ENCODE measurements at regions not wholly inside any gene's neighbourhood (a gene's known extent, or its start where the extent isn't known, plus 50 kb on each side); places are given as distances from the start of the nearest gene placed in this dataset.

DNA sequence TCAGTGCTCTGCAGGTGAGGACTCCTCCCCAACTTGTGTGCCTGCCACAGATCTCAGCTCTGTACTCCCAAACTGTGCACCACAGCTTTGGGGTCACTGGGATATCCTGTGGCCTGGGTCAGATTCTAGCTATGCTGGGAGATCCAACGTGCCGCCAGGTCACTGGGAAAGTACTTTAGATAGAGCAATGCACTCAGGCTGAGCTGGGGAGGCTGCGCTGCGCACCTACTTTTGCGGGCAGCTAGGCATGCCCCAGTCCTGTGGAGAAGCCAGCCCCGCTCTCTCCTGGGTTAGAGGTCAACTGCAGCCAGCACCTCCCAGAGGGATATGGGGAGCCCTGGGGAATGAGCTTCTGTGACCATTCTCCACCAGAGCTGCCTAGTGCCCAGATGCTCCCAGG lies 552.1 kb upstream of the CDH9 start:
- TF ChIP-seq, protein P1, sequence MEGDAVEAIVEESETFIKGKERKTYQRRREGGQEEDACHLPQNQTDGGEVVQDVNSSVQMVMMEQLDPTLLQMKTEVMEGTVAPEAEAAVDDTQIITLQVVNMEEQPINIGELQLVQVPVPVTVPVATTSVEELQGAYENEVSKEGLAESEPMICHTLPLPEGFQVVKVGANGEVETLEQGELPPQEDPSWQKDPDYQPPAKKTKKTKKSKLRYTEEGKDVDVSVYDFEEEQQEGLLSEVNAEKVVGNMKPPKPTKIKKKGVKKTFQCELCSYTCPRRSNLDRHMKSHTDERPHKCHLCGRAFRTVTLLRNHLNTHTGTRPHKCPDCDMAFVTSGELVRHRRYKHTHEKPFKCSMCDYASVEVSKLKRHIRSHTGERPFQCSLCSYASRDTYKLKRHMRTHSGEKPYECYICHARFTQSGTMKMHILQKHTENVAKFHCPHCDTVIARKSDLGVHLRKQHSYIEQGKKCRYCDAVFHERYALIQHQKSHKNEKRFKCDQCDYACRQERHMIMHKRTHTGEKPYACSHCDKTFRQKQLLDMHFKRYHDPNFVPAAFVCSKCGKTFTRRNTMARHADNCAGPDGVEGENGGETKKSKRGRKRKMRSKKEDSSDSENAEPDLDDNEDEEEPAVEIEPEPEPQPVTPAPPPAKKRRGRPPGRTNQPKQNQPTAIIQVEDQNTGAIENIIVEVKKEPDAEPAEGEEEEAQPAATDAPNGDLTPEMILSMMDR (IDR thresholded peaks at IDR 0.05) = no peak
- ATAC-seq (ENCODE audit: low FRiP score) (no peak), DNase-seq (ENCODE audit: low spot score) (no peak)

DNA sequence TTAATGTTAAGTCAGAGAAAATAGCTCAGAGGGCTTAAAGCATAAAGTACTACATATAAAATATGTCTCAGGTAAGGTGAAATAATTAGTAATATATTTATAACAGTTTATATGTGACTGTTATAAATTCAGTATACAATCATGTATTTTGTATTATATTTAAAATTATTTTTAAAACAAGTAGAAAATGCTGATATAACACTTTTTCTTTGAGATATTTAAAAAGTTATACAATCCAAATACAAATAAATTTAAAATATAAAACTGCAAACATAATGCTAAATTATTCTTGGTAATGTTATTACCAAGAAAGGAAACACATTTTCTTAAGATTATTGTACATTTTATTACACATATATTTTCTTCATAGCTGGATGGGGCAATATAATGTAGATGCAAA lies 539.9 kb upstream of the CDH9 start:
- no peak for DNase-seq (ENCODE audit: low spot score)
- TF ChIP-seq, protein P1 (IDR thresholded peaks at IDR 0.05) = no peak
- ATAC-seq (ENCODE audit: low FRiP score) = no peak

DNA sequence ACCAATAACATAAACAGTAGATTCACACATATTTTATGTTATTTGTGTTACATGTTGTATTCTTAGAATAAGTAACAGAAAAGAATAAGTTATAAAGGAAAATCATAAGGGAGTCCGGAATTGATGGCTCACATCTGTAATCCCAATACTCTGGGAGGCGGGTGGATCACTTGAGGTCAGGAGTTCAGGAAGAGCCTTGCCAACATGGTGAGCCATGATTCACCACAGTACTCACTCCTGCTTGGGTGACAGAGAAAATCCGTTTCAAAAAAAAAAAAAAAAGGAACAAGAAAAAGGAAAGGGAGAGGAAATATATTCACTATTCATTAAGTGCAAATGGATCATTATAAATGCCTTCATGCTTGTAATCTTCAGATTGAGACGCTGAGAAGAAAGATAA lies 533.3 kb upstream of the CDH9 start:
- DNase-seq (ENCODE audit: low spot score) = no peak
- no peak for ATAC-seq (ENCODE audit: low FRiP score)
- TF ChIP-seq, protein P1 (IDR thresholded peaks at IDR 0.05) = no peak

DNA sequence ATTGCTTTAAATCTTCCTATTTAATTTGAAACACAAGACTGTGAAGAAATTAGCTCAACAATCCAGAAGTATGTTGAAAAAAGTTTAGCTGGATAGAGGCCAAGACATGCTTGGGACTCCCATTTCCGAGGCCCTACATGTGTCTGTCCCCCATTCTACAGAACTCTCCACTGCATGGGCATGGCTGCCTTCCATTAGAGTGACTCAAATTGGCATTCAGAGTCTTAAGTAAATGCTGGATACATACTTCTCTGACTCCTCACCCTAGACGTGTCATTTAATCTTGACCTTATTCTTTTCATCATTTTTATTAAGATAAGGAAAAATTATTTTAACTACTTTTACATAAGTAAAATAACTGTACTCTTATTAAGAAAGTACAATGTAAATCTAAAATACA lies 530.4 kb upstream of the CDH9 start:
- DNase-seq (ENCODE audit: low spot score) = no peak
- ATAC-seq (ENCODE audit: low FRiP score) = no peak
- TF ChIP-seq, protein P1 (IDR thresholded peaks at IDR 0.05) = no peak

DNA sequence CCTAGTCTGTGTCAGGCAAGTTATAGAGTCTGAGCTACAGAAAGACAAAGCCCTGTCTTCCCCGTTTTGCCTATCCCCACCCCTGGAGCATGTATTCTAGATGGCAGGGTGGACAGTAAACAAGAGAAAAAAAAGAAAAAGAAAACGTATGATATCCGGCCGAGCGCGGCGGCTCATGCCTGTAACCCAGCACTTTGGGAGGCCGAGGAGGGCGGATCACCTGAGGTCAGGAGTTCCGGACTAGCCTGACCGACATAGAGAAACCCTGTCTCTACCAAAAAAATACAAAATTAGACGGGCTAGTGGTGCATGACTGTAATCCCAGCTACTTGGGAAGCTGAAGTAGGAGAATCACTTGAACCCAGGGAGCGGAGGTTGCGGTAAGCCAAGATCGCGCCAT lies 523.0 kb upstream of the CDH9 start:
- DNase-seq (ENCODE audit: low spot score) = no peak

DNA sequence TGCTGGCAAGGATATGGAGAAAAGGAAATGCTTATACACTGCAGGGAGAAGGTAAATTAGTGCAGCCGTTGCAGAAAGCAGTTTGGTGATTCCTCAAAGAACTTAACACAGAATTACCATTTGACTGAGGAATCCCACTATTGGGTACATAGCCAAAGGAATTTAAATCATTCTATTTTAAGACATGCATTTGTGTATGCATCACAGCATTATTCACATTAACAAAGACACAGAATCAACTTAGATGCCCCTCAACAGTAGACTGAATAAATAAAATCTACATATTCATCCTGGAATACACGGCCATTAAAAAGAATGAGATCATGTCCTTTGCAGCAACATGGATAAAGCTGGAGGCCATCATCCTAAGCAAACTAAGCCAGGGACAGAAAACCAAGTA lies 510.1 kb upstream of the CDH9 start:
- ATAC-seq (ENCODE audit: low FRiP score) (no peak), DNase-seq (ENCODE audit: low spot score) (no peak)
- TF ChIP-seq, protein P1 (IDR thresholded peaks at IDR 0.05) = no peak

More for the DNA sequence above, 523.0 kb upstream of the CDH9 start:
- no peak for ATAC-seq (ENCODE audit: low FRiP score)
- TF ChIP-seq, protein P1 (IDR thresholded peaks at IDR 0.05) = no peak

DNA sequence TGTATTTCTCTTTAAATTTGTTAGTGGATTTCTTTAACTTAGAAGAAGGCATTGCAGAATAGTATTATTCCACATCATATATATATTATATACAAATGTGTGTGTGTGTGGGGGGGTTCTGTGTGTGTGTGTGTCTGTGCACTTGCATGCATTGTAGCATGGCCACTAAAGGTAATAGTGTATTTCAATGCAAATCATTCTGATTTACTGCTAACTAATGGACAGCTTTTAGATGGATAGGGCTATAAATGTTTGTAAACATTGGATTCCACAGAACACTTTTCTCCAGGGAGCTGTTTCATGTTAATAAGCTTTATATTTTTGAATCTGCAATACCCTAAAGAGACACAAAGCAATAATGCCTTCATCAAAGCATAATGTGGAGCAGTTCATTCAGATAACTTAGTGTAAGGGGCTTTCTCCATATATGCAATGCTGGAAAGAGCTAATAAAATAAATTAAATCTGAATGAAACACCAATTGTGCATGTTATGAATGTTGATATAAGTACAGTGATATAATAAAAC lies 496.7 kb upstream of the CDH9 start:
- DNase-seq (ENCODE audit: low spot score) = no peak
- no peak for ATAC-seq (ENCODE audit: low FRiP score)
- TF ChIP-seq, protein P1 (IDR thresholded peaks at IDR 0.05) = no peak
